Daoy (cell line): ENCODE measurements at regions not wholly inside any gene's neighbourhood (a gene's known extent, or its start where the extent isn't known, plus 50 kb on each side); places are given as distances from the start of the nearest gene placed in this dataset.

ENCODE experiments used
- DNase-seq: peaks from one replicate; pipeline ENCODE4 v3.0.0-alpha.2; 2015; ENCODE audit warnings: low read depth

- no peak for DNase-seq
Measured at GRCh38 chr12:90149453-90149852, 440.8 kb upstream of the ATP2B1 start.

- no peak for DNase-seq
Measured at GRCh38 chr12:90129366-90130030, 420.9 kb upstream of the ATP2B1 start.

GRCh38 chr12:90128526-90128925 is 419.9 kb upstream of the ATP2B1 start:
- no peak for DNase-seq

- DNase-seq: no peak
Measured at GRCh38 chr12:90126125-90126524, 417.5 kb upstream of the ATP2B1 start.

- no peak for DNase-seq
Measured at GRCh38 chr12:90124914-90125313, 416.3 kb upstream of the ATP2B1 start.

GRCh38 chr12:90124289-90124688 is 415.7 kb upstream of the ATP2B1 start:
- DNase-seq: no peak

GRCh38 chr12:90122681-90123080 is 414.0 kb upstream of the ATP2B1 start:
- DNase-seq: no peak

- DNase-seq: no peak
Measured at GRCh38 chr12:90120627-90121026, 412.0 kb upstream of the ATP2B1 start.

GRCh38 chr12:90112666-90113065 is 404.0 kb upstream of the ATP2B1 start:
- DNase-seq: no peak

- DNase-seq: no peak
Measured at GRCh38 chr12:90111791-90112580, 403.3 kb upstream of the ATP2B1 start.

- no peak for DNase-seq
Measured at GRCh38 chr12:90106568-90106967, 397.9 kb upstream of the ATP2B1 start.

GRCh38 chr12:90102957-90103652 is 394.5 kb upstream of the ATP2B1 start:
- DNase-seq: peak; percentile 34

- no peak for DNase-seq
Measured at GRCh38 chr12:90100579-90100978, 391.9 kb upstream of the ATP2B1 start.

GRCh38 chr12:90099288-90099687 is 390.6 kb upstream of the ATP2B1 start:
- no peak for DNase-seq

GRCh38 chr12:90098132-90098779 is 389.6 kb upstream of the ATP2B1 start:
- DNase-seq: no peak

GRCh38 chr12:90091809-90092208 is 383.2 kb upstream of the ATP2B1 start:
- no peak for DNase-seq

GRCh38 chr12:90090929-90091651 is 382.5 kb upstream of the ATP2B1 start:
- peak; percentile 96 for DNase-seq

- no peak for DNase-seq
Measured at GRCh38 chr12:90086281-90086680, 377.6 kb upstream of the ATP2B1 start.

- no peak for DNase-seq
Measured at GRCh38 chr12:90085494-90086274, 377.0 kb upstream of the ATP2B1 start.

- no peak for DNase-seq
Measured at GRCh38 chr12:90084018-90084417, 375.4 kb upstream of the ATP2B1 start.

- DNase-seq: no peak
Measured at GRCh38 chr12:90080616-90081015, 372.0 kb upstream of the ATP2B1 start.
